ENCODE measurements at regions not wholly inside any gene's neighbourhood (a gene's known extent, or its start where the extent isn't known, plus 50 kb on each side); places are given as distances from the start of the nearest gene placed in this dataset.

- no peak for TF ChIP-seq CTCF (IDR thresholded peaks at IDR 0.05; ENCODE audit: insufficient read depth, low read depth, low read length)
- no peak overlapping the region for H3K4me3 ChIP-seq (ENCODE audit: low read depth, low read length)
- no peak for DNase-seq (ENCODE audit: low read depth)
Measured at GRCh38 chr15:31444844-31445243, 118.2 kb downstream of the KLF13 start.

- no peak for TF ChIP-seq CTCF (IDR thresholded peaks at IDR 0.05; ENCODE audit: insufficient read depth, low read depth, low read length)
- no peak for DNase-seq (ENCODE audit: low read depth)
- H3K4me3 ChIP-seq (ENCODE audit: low read depth, low read length), result no peak overlapping the region
Measured at GRCh38 chr15:31446546-31446945, 119.9 kb downstream of the KLF13 start.

DNA sequence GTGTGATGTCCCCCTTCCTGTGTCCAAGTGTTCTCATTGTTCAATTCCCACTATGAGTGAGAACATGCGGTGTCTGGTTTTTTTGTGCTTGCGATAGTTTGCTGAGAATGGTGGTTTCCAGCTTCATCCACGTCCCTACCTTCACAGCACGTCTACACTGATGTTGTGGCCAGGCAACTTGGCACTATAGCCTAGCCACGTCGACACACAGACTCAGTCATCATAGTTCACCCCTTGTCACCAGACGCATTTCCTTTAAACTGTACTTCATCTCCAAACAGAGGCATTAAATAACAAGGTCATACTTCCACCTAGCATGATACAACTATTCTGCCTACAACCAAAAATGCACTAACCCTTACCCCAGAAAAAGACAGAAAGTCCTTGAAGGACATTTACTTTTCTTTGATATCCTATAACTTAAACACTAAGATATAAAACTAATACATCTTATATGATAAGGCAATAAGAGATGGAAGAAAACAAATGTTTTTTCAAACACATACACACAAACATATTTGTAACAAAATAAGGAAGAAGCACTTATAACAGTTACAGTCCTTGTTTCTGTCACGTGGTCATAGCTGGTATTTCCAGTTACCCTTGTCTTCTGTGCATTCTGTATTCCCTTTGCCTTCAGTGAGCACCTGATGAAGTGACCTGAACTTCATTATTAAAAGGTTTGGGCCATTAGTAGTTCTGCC is 121.4 kb downstream of the KLF13 start:
- no peak overlapping the region for H3K4me3 ChIP-seq (ENCODE audit: low read depth, low read length)
- TF ChIP-seq CTCF (IDR thresholded peaks at IDR 0.05; ENCODE audit: insufficient read depth, low read depth, low read length), result no peak
- no peak for DNase-seq (ENCODE audit: low read depth)

GRCh38 chr15:31448635-31448979 is 122.0 kb downstream of the KLF13 start:
- DNase-seq (ENCODE audit: low read depth), result no peak
- H3K4me3 ChIP-seq (ENCODE audit: low read depth, low read length), result no peak overlapping the region
- TF ChIP-seq CTCF (IDR thresholded peaks at IDR 0.05; ENCODE audit: insufficient read depth, low read depth, low read length), result no peak

GRCh38 chr15:31452595-31453557 is 126.2 kb downstream of the KLF13 start:
- no peak for DNase-seq (ENCODE audit: low read depth)
- no peak overlapping the region for H3K4me3 ChIP-seq (ENCODE audit: low read depth, low read length)
- TF ChIP-seq CTCF (IDR thresholded peaks at IDR 0.05; ENCODE audit: insufficient read depth, low read depth, low read length), result no peak

DNA sequence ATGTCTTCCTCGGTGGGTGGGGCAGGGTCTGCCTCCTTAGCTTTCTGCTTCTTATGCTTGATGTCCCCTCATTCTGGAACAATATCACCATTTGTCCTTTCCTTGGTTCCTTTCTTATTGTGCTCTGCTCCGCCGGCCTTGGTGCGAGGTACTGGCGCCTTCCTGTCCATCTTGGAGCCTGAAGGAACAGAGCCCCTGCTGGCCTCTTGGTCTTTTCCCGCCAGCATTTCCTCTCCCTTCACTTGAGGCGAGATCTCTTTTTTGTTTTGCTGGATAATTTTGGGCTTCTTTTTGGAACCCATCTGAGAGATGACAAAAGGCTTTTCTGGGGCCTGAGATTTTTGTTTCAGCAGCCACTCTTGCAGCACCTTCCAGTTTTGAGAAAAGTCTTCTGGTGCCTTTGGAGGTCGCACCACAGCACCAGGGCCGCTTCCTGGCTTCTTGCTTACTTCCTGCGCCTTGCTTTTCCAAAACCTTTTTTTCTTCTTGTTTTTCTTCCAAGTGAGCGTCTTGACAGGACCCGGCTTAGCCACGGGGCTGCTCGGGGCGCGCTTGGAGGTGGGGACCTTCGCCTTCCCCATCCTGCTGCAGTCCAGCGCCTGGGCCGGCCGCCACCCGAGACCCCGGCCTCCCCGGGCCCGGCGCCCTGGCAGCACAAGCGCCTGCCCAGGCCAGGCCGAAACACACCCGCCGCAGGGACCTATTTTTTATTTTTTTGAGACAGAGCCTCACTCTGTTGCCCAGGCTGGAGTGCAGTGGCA is 127.1 kb downstream of the KLF13 start:
- H3K4me3 ChIP-seq (ENCODE audit: low read depth, low read length), result no peak overlapping the region
- DNase-seq (ENCODE audit: low read depth), result no peak
- no peak for TF ChIP-seq CTCF (IDR thresholded peaks at IDR 0.05; ENCODE audit: insufficient read depth, low read depth, low read length)

All from fibroblast of villous mesenchyme (primary cell).